IMR-90 (cell line): ENCODE measurements at regions not wholly inside any gene's neighbourhood (a gene's known extent, or its start where the extent isn't known, plus 50 kb on each side); places are given as distances from the start of the nearest gene placed in this dataset.

Source experiments
- ATAC-seq: fragments of 200-7000 bp; cut with Tn5 transposase; 2 replicates; pipeline ENCODE4 v1.9.1; 2020; ENCODE audit warnings: low read depth, mild to moderate bottlenecking, moderate library complexity
- BruUV-seq: library from RNA; stranded (reverse); fragments of 400-500 nt; replicated peaks from 2 replicates; lab custom pipeline; 2021; lab: Mats Ljungman, UMichigan
- CTCF ChIA-PET: fragments of 300-600 bp; formaldehyde crosslinking; extraction: SDS; loops from one replicate; lab custom pipeline; 2021; ENCODE audit warnings: antibody characterized with exemption; lab: Yijun Ruan, JAX
- POLR2A ChIA-PET: fragments of 300-600 bp; sonication (Branson Sonifier 250); formaldehyde crosslinking; loops from one replicate; lab custom pipeline; 2022; ENCODE audit warnings: antibody characterized with exemption; ENCODE audit not compliant: unreplicated experiment; lab: Charles Lee
- DNase-seq: peaks from one replicate; pipeline ENCODE4 v3.0.0; 2013
- H2AFZ ChIP-seq: replicated peaks from 2 replicates; pipeline ENCODE3; 2013; ENCODE audit warnings: low read length, mild to moderate bottlenecking; ENCODE audit not compliant: poor library complexity
- H2AK5ac ChIP-seq: 2 replicates; pipeline ENCODE4 v1.6.1; 2013; ENCODE audit warnings: low read depth, low read length, inconsistent platforms
- H2AK9ac ChIP-seq: replicated peaks from 2 replicates; pipeline ENCODE3; 2013; ENCODE audit warnings: mild to moderate bottlenecking, low read depth, low read length, moderate library complexity; ENCODE audit not compliant: poor library complexity
- H2BK120ac ChIP-seq: 2 replicates; pipeline ENCODE4 v1.6.1; 2013; ENCODE audit warnings: low read depth, low read length, inconsistent platforms
- H2BK15ac ChIP-seq: 3 replicates; pipeline ENCODE4 v1.6.1; 2013; ENCODE audit warnings: low read depth, low read length, inconsistent platforms
- H2BK20ac ChIP-seq: 2 replicates; pipeline ENCODE4 v1.6.1; 2013; ENCODE audit warnings: low read depth, mild to moderate bottlenecking, inconsistent platforms, low read length, moderate library complexity
- H2BK5ac ChIP-seq: 2 replicates; pipeline ENCODE4 v1.6.1; 2013; ENCODE audit warnings: mild to moderate bottlenecking, low read depth, low read length, inconsistent platforms; ENCODE audit not compliant: poor library complexity, severe bottlenecking
- H3K14ac ChIP-seq: replicated peaks from 2 replicates; pipeline ENCODE4 v1.6.1; 2013; ENCODE audit warnings: low read depth, low read length, inconsistent platforms
- H3K18ac ChIP-seq: 2 replicates; pipeline ENCODE4 v1.6.1; 2013; ENCODE audit warnings: low read depth, low read length, control low read depth
- H3K23ac ChIP-seq: 2 replicates; pipeline ENCODE4 v1.6.1; 2013; ENCODE audit warnings: low read depth, low read length, inconsistent platforms
- H3K27ac ChIP-seq: 2 replicates; pipeline ENCODE4 v1.5.1; 2013; ENCODE audit warnings: mild to moderate bottlenecking, control low read depth, low read length; ENCODE audit not compliant: insufficient read depth
- H3K27me3 ChIP-seq: 2 replicates; pipeline ENCODE4 v1.6.1; 2013; ENCODE audit warnings: low read length; ENCODE audit not compliant: control insufficient read depth, insufficient read depth
- H3K36me3 ChIP-seq: 2 replicates; pipeline ENCODE4 v1.6.1; 2013; ENCODE audit warnings: low read length, mixed read lengths; ENCODE audit not compliant: control insufficient read depth, insufficient read depth
- H3K4ac ChIP-seq: 2 replicates; pipeline ENCODE4 v1.6.1; 2013; ENCODE audit warnings: low read depth, low read length, inconsistent platforms
- H3K4me1 ChIP-seq: 2 replicates; pipeline ENCODE4 v1.6.1; 2013; ENCODE audit warnings: low read length, mixed read lengths; ENCODE audit not compliant: control insufficient read depth, insufficient read depth
- H3K4me2 ChIP-seq: 2 replicates; pipeline ENCODE4 v1.6.1; 2013; ENCODE audit warnings: low read depth, mild to moderate bottlenecking, control low read depth, low read length, moderate library complexity
- H3K4me3 ChIP-seq: 2 replicates; pipeline ENCODE4 v1.5.1; 2013; ENCODE audit warnings: low read depth, mild to moderate bottlenecking, control low read depth, low read length, moderate library complexity; ENCODE audit not compliant: insufficient read depth
- H3K56ac ChIP-seq: 2 replicates; pipeline ENCODE4 v1.6.1; 2013; ENCODE audit warnings: low read length, inconsistent platforms; ENCODE audit not compliant: insufficient read depth; ENCODE audit errors: extremely low read depth
- H3K79me1 ChIP-seq, 2 experiments: 2 replicates each; pipeline ENCODE4 v1.6.1; 2013; ENCODE audit warnings: low read length in 2 of 2, inconsistent platforms in 1 of 2, low read depth in 1 of 2
- H3K9ac ChIP-seq: 2 replicates; pipeline ENCODE4 v1.6.1; 2013; ENCODE audit warnings: low read depth, low read length, control low read depth
- H3K9me1 ChIP-seq: 2 replicates; pipeline ENCODE4 v1.6.1; 2013; ENCODE audit warnings: low read length, inconsistent platforms; ENCODE audit not compliant: insufficient read depth
- H3K9me3 ChIP-seq: 2 replicates; pipeline ENCODE4 v1.6.1; 2013; ENCODE audit warnings: low read length; ENCODE audit not compliant: control insufficient read depth, insufficient read depth
- H4K20me1 ChIP-seq: 2 replicates; pipeline ENCODE4 v1.6.1; 2013; ENCODE audit warnings: low read length, inconsistent platforms; ENCODE audit not compliant: insufficient read depth
- H4K5ac ChIP-seq: 2 replicates; pipeline ENCODE4 v1.6.1; 2013; ENCODE audit warnings: mild to moderate bottlenecking, low read depth, low read length, control low read depth
- H4K8ac ChIP-seq, 2 experiments: 2 replicates each; pipeline ENCODE4 v1.6.1; 2013; ENCODE audit warnings: low read depth in 2 of 2, low read length in 2 of 2, control low read depth in 1 of 2, inconsistent platforms in 1 of 2
- H4K91ac ChIP-seq: 2 replicates; pipeline ENCODE4 v1.6.1; 2013; ENCODE audit warnings: low read depth, low read length, inconsistent platforms; ENCODE audit not compliant: insufficient read depth
- CEBPB ChIP-seq: IDR thresholded peaks from 2 replicates; pipeline ENCODE4 v1.6.1; 2012; ENCODE audit warnings: low read depth, low read length, improper control_type of control experiment
- FOS ChIP-seq: fragments of 150-350 bp; IDR thresholded peaks from 2 replicates; pipeline ENCODE4 v1.6.1; 2016; ENCODE audit warnings: low read depth, low read length
- MAFK ChIP-seq: IDR thresholded peaks from 2 replicates; pipeline ENCODE4 v1.6.1; 2012; ENCODE audit warnings: low read depth, low read length, improper control_type of control experiment
- MAZ ChIP-seq: IDR thresholded peaks from 2 replicates; pipeline ENCODE4 v1.6.1; 2012; ENCODE audit warnings: low read depth, mild to moderate bottlenecking, low read length, improper control_type of control experiment, moderate library complexity, borderline replicate concordance
- MXI1 ChIP-seq: IDR thresholded peaks from 2 replicates; pipeline ENCODE4 v1.6.1; 2012; ENCODE audit warnings: low read depth, mild to moderate bottlenecking, low read length, moderate library complexity, borderline replicate concordance
- NFE2L2 ChIP-seq: fragments of 150-350 bp; IDR thresholded peaks from 2 replicates; pipeline ENCODE4 v1.6.1; 2016; ENCODE audit warnings: low read depth, mild to moderate bottlenecking, low read length
- RCOR1 ChIP-seq: IDR thresholded peaks from 2 replicates; pipeline ENCODE4 v1.6.1; 2012; ENCODE audit warnings: mild to moderate bottlenecking, low read length, improper control_type of control experiment; ENCODE audit not compliant: insufficient replicate concordance
- RFX5 ChIP-seq: IDR thresholded peaks from 2 replicates; pipeline ENCODE4 v1.8.0; 2012; ENCODE audit warnings: low read depth, mild to moderate bottlenecking, low read length, moderate library complexity
- whole genome bisulfite sequencing, 2 experiments: methylation state at CpG; one replicate each; pipeline versions ENCODE4 v1.1.5 to v1.1.7; 2013; ENCODE audit warnings: missing lambda C conversion rate in 2 of 2; ENCODE audit not compliant: insufficient read length in 1 of 2; ENCODE audit errors: extremely low coverage in 2 of 2; 5-methylcytosine and 5-hydroxymethylcytosine counted together
- dilution Hi-C: fragments of 300-500 bp; cut with HindIII; formaldehyde crosslinking; loops from one replicate; pipeline ENCODE4 v1.14.3; 2018; ENCODE audit warnings: low sequenced_read_pairs; ENCODE audit not compliant: unreplicated experiment
- in situ Hi-C: fragments of 300-500 bp; cut with MboI; formaldehyde crosslinking; loops from 3 replicates; pipeline ENCODE4 v1.14.3; 2019; ENCODE audit warnings: low sequenced_read_pairs, inconsistent platforms, mixed read lengths
- intact Hi-C: fragments of 100-400 bp; cut with micrococcal nuclease; formaldehyde crosslinking; loops from 2 replicates; pipeline ENCODE4 v1.10.0; 2022

GRCh38 chr5:82886911-82887310 lies 190.3 kb downstream of the TMEM167A start:
- peak overlapping the region; percentile 18; the same call in 1 of the 2 replicates for H3K18ac ChIP-seq
- no peak overlapping the region for H4K91ac ChIP-seq
- no TSS peak for BruUV-seq
- H3K9me1 ChIP-seq, result no peaks in the 10 kb centered on the region
- dilution Hi-C loops, result no loop called here
- H2BK120ac ChIP-seq, result peak overlapping the region; percentile 1; the same call in 1 of the 2 replicates
- no peak overlapping the region for H2AK9ac ChIP-seq
- no peaks in the 10 kb centered on the region for H3K79me1 ChIP-seq
- H2BK15ac ChIP-seq, result no peak overlapping the region
- WGBS, 2 experiments, result no CpG with 5 or more reads among the region's 1 CpG
- H2AK5ac ChIP-seq, result no peak overlapping the region
- H3K56ac ChIP-seq, result no peak overlapping the region
- no peak overlapping the region for H3K27ac ChIP-seq
- H2BK20ac ChIP-seq, result peak overlapping the region; percentile 44; the same call in 1 of the 2 replicates
- no peak overlapping the region for H3K4ac ChIP-seq
- TF ChIP-seq FOS (no peak), RCOR1 (no peak), MAZ (no peak), MXI1 (no peak), NFE2L2 (no peak), MAFK (no peak), RFX5 (no peak), CEBPB (no peak)
- no peaks in the 10 kb centered on the region for H3K9me3 ChIP-seq
- H3K4me3 ChIP-seq, result no peak overlapping the region
- H2AFZ ChIP-seq, result no peak overlapping the region
- H3K23ac ChIP-seq, result no peak overlapping the region
- H4K20me1 ChIP-seq, result no peaks in the 10 kb centered on the region
- peak; percentile 63 for ATAC-seq
- ChIA-PET CTCF (no interaction called here), POLR2A (no interaction called here)
- H4K8ac ChIP-seq, result no peak overlapping the region
- peak; percentile 2 for DNase-seq
- no peak overlapping the region; the same call in 1 of the 2 replicates for H4K5ac ChIP-seq
- intact Hi-C loops, result no loop called here
- no peak overlapping the region for H3K14ac ChIP-seq
- no peaks in the 10 kb centered on the region for H3K27me3 ChIP-seq
- peak overlapping the region; percentile 50; the same call in 1 of the 2 replicates for H3K4me2 ChIP-seq
- no peak overlapping the region for H3K9ac ChIP-seq
- H2BK5ac ChIP-seq, result no peak overlapping the region
- H3K4me1 ChIP-seq, result peaks cover 2% of the 10 kb centered on the region
- in situ Hi-C loops, result no loop called here
- no peaks in the 10 kb centered on the region for H3K36me3 ChIP-seq
